Smooth muscle cell (in vitro differentiated cells): ENCODE measurements at regions not wholly inside any gene's neighbourhood (a gene's known extent, or its start where the extent isn't known, plus 50 kb on each side); places are given as distances from the start of the nearest gene placed in this dataset.

ENCODE experiments used
- DNase-seq: peaks from one replicate; lab custom pipeline; 2025; ENCODE audit not compliant: unreplicated experiment; lab: John Stamatoyannopoulos, UW
- H2AFZ ChIP-seq: fragments of 200-600 bp; sonication (generic); 2 replicates; pipeline ENCODE4 v1.6.0; 2016; ENCODE audit warnings: antibody characterized with exemption, low read depth, mild to moderate bottlenecking
- H3F3A ChIP-seq: fragments of 200-600 bp; sonication (generic); 2 replicates; pipeline ENCODE4 v1.6.0; 2017; ENCODE audit warnings: antibody characterized with exemption, low read depth
- H3K27ac ChIP-seq: fragments of 200-600 bp; sonication (generic); 2 replicates; pipeline ENCODE4 v1.5.1; 2016; ENCODE audit warnings: low read depth, mild to moderate bottlenecking
- H3K27me3 ChIP-seq: fragments of 200-600 bp; sonication (generic); 2 replicates; pipeline ENCODE4 v1.6.1; 2016; ENCODE audit warnings: low read depth, mild to moderate bottlenecking
- H3K36me3 ChIP-seq: fragments of 200-600 bp; sonication (generic); 2 replicates; pipeline ENCODE4 v1.5.1; 2016; ENCODE audit warnings: low read depth
- H3K4me1 ChIP-seq: fragments of 200-600 bp; sonication (generic); 2 replicates; pipeline ENCODE4 v1.5.1; 2016; ENCODE audit warnings: low read depth
- H3K4me2 ChIP-seq: fragments of 200-600 bp; sonication (generic); 2 replicates; pipeline ENCODE4 v1.6.0; 2016; ENCODE audit warnings: mild to moderate bottlenecking
- H3K4me3 ChIP-seq: fragments of 200-600 bp; sonication (generic); 2 replicates; pipeline ENCODE4 v1.5.1; 2016; ENCODE audit warnings: mild to moderate bottlenecking
- H3K79me2 ChIP-seq: fragments of 200-600 bp; sonication (generic); 2 replicates; pipeline ENCODE4 v1.6.0; 2016; ENCODE audit warnings: low read depth, mild to moderate bottlenecking
- H3K9ac ChIP-seq: fragments of 200-600 bp; sonication (generic); 2 replicates; pipeline ENCODE4 v1.6.0; 2016; ENCODE audit warnings: low read depth
- H3K9me3 ChIP-seq: fragments of 200-600 bp; sonication (generic); replicated peaks from 2 replicates; pipeline ENCODE4 v1.5.1; 2016; ENCODE audit warnings: low read depth
- H4K20me1 ChIP-seq: fragments of 200-600 bp; sonication (generic); 2 replicates; pipeline ENCODE4 v1.6.0; 2016; ENCODE audit warnings: low read depth
- CTCF ChIP-seq: fragments of 200-600 bp; sonication (generic); IDR thresholded peaks from 2 replicates; pipeline ENCODE4 v1.5.1; 2017; ENCODE audit warnings: borderline replicate concordance, mild to moderate bottlenecking, antibody characterized with exemption; ENCODE audit not compliant: insufficient read depth, poor library complexity, severe bottlenecking
- WGBS: methylation state at CpG from one replicate; pipeline ENCODE4 v1.1.7; 2016; ENCODE audit warnings: low lambda C conversion rate; 5-methylcytosine and 5-hydroxymethylcytosine counted together

DNA sequence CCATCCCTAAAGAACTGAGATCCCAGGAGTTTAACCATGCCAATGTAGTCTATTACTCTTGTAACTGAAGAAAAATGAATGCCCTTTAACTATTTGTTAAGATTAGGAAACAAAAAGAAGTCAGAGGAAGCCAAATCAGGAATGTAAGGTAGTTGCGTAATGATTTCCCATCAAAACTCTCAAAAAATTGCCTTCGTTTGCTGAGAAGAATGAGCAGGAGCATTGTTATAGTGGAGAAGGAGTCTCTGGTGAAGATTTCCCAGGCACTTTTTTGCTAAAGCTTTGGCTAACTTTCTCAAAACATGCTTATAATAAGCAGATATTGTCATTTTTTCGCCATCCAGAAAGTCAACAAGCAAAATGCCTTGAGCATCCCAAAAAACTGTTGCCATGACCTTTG, 224.0 kb upstream of the SIX2 start:
- Histone ChIP-seq H3K9ac (no peak overlapping the region), H3K4me2 (no peak overlapping the region), H3K27ac (no peak overlapping the region), H3K9me3 (no peaks in the 10 kb centered on the region), H2AFZ (no peak overlapping the region), H3K4me1 (no peaks in the 10 kb centered on the region), H3K79me2 (no peaks in the 10 kb centered on the region), H3F3A (no peaks in the 10 kb centered on the region), H3K27me3 (no peaks in the 10 kb centered on the region), H3K4me3 (no peak overlapping the region), H3K36me3 (no peaks in the 10 kb centered on the region), H4K20me1 (no peaks in the 10 kb centered on the region)
- DNase-seq: no peak
- WGBS: 88% methylated on average over 3 of the region's 3 CpGs
- TF ChIP-seq CTCF: no peak

DNA sequence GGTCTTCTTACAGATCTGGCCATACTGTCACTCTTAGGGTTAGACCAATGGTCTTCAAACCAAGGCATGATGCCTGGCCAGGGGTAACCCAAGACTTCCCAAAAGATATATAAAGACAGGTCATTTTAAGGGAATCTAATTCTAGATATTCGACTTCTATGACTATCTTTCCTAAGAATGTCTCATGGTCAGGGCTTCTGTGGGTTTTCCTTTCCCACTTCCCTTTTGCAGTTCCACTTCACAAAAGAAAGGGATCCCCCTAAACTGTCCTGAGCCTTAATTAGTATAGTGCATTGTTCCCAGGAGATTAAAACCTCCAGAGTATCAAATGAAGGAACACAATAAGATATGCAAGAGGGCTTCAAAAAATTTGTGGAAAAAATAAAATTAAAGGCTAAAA, 223.6 kb upstream of the SIX2 start:
- Histone ChIP-seq H3K9me3 (no peaks in the 10 kb centered on the region), H3K4me2 (no peak overlapping the region), H4K20me1 (no peaks in the 10 kb centered on the region), H3K27ac (no peak overlapping the region), H3F3A (no peaks in the 10 kb centered on the region), H2AFZ (no peak overlapping the region), H3K9ac (no peak overlapping the region), H3K4me3 (no peak overlapping the region), H3K4me1 (no peaks in the 10 kb centered on the region), H3K27me3 (no peaks in the 10 kb centered on the region), H3K79me2 (no peaks in the 10 kb centered on the region), H3K36me3 (no peaks in the 10 kb centered on the region)
- TF ChIP-seq CTCF: no peak
- no peak for DNase-seq
- WGBS: 75% methylated on average over 1 of the region's 1 CpG

DNA sequence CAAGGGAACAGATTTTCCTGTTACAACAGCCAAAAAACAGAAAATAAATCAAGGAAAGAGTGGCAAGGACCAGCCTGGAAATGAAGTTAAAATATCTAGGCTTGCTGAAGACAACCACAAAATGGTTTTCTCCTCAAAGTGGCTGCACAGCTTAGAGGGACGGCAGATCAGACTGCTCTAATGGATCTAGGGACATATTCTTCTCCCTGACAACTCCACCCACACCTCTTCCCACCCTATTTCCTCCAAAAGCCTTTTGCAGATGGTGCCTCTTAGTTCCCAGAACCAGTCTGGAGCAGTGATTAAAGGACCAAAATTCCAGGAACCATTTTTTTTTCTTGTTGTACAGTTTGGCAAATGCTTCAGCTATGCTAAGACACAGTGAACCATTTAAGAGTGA, 220.2 kb upstream of the SIX2 start:
- Histone ChIP-seq H4K20me1 (no peaks in the 10 kb centered on the region), H3K4me2 (no peak overlapping the region), H3K9me3 (no peaks in the 10 kb centered on the region), H3K79me2 (no peaks in the 10 kb centered on the region), H3K4me3 (no peak overlapping the region), H2AFZ (no peak overlapping the region), H3K36me3 (no peaks in the 10 kb centered on the region), H3F3A (no peaks in the 10 kb centered on the region), H3K4me1 (no peaks in the 10 kb centered on the region), H3K9ac (no peak overlapping the region), H3K27me3 (no peaks in the 10 kb centered on the region), H3K27ac (no peak overlapping the region)
- WGBS: 73% methylated on average over 1 of the region's 1 CpG
- DNase-seq: no peak
- no peak for TF ChIP-seq CTCF

DNA sequence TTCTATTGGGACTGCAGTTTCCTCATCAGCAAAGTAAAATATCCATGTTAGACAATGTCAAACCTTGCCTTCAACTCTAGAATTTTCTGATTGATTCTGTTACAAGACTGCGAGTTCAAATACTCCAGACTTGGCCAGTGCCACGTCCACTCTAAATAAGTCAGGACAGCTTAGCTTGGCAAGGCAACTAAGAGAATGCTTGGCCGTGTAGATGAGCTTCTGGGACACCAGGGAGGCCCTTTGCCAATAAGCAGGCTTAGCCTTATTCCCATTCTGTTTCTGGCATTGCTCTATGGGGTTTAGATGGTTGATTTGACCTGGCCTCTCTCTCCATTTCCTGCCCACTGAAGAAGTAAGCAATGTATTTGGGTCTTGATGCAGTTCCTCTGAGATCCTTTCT, 218.1 kb upstream of the SIX2 start:
- H3K9me3 ChIP-seq: no peaks in the 10 kb centered on the region
- H3K9ac ChIP-seq: no peak overlapping the region
- H3K36me3 ChIP-seq: no peaks in the 10 kb centered on the region
- no peak for TF ChIP-seq CTCF
- 89% methylated on average over 3 of the region's 3 CpGs for WGBS
- H3K27me3 ChIP-seq: no peaks in the 10 kb centered on the region
- H3K4me3 ChIP-seq: no peak overlapping the region
- H3K27ac ChIP-seq: no peak overlapping the region
- H3K4me2 ChIP-seq: no peak overlapping the region
- no peaks in the 10 kb centered on the region for H3F3A ChIP-seq
- no peaks in the 10 kb centered on the region for H4K20me1 ChIP-seq
- no peak for DNase-seq
- H3K4me1 ChIP-seq: no peaks in the 10 kb centered on the region
- H3K79me2 ChIP-seq: no peaks in the 10 kb centered on the region
- no peak overlapping the region for H2AFZ ChIP-seq
